ENCODE measurements at regions not wholly inside any gene's neighbourhood (a gene's known extent, or its start where the extent isn't known, plus 50 kb on each side); places are given as distances from the start of the nearest gene placed in this dataset.

DNA sequence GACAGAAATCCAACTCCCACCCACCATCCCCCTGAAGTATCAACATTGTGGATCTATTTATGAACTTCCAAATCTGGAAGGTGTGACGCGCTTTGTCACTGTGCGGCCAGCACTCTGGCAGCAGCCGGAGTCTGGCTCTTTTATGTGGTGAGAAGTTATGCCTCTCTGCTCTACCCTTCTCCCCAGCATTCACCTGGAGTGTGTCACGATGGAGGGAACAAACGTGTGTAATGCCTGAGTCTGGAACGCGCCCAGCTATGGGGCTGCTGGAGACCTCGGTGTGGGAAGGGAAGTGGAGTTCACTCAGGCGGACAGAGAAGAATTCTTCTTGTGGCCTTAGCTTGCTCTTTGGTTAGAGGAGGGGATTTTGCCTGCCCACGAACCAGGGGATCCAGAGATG is 222.1 kb upstream of the RPL34 start:
- FAIRE-seq, result no peak
- Histone ChIP-seq H4K20me1 (ENCODE audit: insufficient read depth, low read length) (no peaks in the 10 kb centered on the region), H3K9ac (ENCODE audit: insufficient read depth, low read depth, low read length) (no peak overlapping the region), H2AFZ (ENCODE audit: low read length) (no peak overlapping the region), H3K36me3 (replicated peaks in 1 of 2; ENCODE audit: control insufficient read depth in 1 of 2, insufficient read depth in 2 of 2, low read length in 2 of 2) (no peaks in the 10 kb centered on the region), H3K9me3 (ENCODE audit: low read length) (no peaks in the 10 kb centered on the region), H3K4me2 (ENCODE audit: low read depth, low read length) (no peak overlapping the region), H3K79me2 (ENCODE audit: insufficient read depth, low read length) (no peaks in the 10 kb centered on the region), H3K27me3 (ENCODE audit: control insufficient read depth in 1 of 2, insufficient read depth in 2 of 2, low read length in 2 of 2) (peaks cover 0 to 7% of the 10 kb centered on the region in 2 experiments; a peak in 1 of 5 replicates), H3K4me3 (replicated peaks in 1 of 3; ENCODE audit: insufficient read depth in 1 of 3, low read depth in 2 of 3, low read length in 3 of 3) (no peak overlapping the region), H3K27ac (ENCODE audit: extremely low read length, insufficient read depth, low read length) (no peak overlapping the region), H3K4me1 (ENCODE audit: insufficient read depth, low read length) (no peaks in the 10 kb centered on the region)
- in situ Hi-C loops (cut with HindIII; ENCODE audit: extremely low pct_ligation_motif_present, low pct_unique_long_range_greater_than_20kb) (no loop called here), intact Hi-C loops (cut with micrococcal nuclease; ENCODE audit: unreplicated experiment) (no loop called here)
- WGBS (ENCODE audit: low lambda C conversion rate), result 59% methylated on average over 11 of the region's 11 CpGs
- no TSS peak for BruUV-seq (replicated peaks)
- TF ChIP-seq, protein P1, sequence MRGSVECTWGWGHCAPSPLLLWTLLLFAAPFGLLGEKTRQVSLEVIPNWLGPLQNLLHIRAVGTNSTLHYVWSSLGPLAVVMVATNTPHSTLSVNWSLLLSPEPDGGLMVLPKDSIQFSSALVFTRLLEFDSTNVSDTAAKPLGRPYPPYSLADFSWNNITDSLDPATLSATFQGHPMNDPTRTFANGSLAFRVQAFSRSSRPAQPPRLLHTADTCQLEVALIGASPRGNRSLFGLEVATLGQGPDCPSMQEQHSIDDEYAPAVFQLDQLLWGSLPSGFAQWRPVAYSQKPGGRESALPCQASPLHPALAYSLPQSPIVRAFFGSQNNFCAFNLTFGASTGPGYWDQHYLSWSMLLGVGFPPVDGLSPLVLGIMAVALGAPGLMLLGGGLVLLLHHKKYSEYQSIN (CRISPR knock-in tag; IDR thresholded peaks at IDR 0.05; ENCODE audit: borderline replicate concordance), result no peak
- TF ChIP-seq SCMH1 (CRISPR knock-in tag; IDR thresholded peaks at IDR 0.05; ENCODE audit: borderline replicate concordance) (no peak), ZNF530 (CRISPR knock-in tag; IDR thresholded peaks at IDR 0.05; ENCODE audit: low read depth) (no peak), LCORL (IDR thresholded peaks at IDR 0.05) (no peak), LCORL (CRISPR knock-in tag; IDR thresholded peaks at IDR 0.05) (no peak), CEBPG (CRISPR knock-in tag; IDR thresholded peaks at IDR 0.05) (no peak), BRCA1 (CRISPR knock-in tag; IDR thresholded peaks at IDR 0.05) (no peak), FUBP1 (CRISPR knock-in tag; IDR thresholded peaks at IDR 0.05; ENCODE audit: borderline replicate concordance) (no peak), ZKSCAN8 (CRISPR knock-in tag; IDR thresholded peaks at IDR 0.05; ENCODE audit: borderline replicate concordance) (no peak), POLR2G (IDR thresholded peaks at IDR 0.05; ENCODE audit: low read depth, low read length) (no peak), SAFB2 (CRISPR knock-in tag; IDR thresholded peaks at IDR 0.05; ENCODE audit: borderline replicate concordance, low read depth) (no peak)
- CTCF ChIA-PET (ENCODE audit: low intra/inter-chr PET ratio, low total read pairs), result no interaction called here
- ATAC-seq, result no peak
- POLR2A ChIA-PET, result no interaction called here
- no peak for DNase-seq (ENCODE audit: low spot score)
